B cell (primary cell): ENCODE measurements at regions not wholly inside any gene's neighbourhood (a gene's known extent, or its start where the extent isn't known, plus 50 kb on each side); places are given as distances from the start of the nearest gene placed in this dataset.

Experiments
- ATAC-seq: fragments of 200-7000 bp; cut with Tn5 transposase; one replicate; pipeline ENCODE4 v1.10.0; 2021; ENCODE audit warnings: low read depth, mild to moderate bottlenecking, moderate number of reproducible peaks, moderate library complexity
- CTCF ChIA-PET: fragments of 350-600 bp; sonication (Branson Sonifier 250); formaldehyde crosslinking; loops from one replicate; lab custom pipeline; 2021; ENCODE audit warnings: antibody characterized with exemption, inconsistent platforms; lab: Charles Lee
- POLR2A ChIA-PET: fragments of 350-600 bp; sonication (Branson Sonifier 250); formaldehyde crosslinking; loops from one replicate; lab custom pipeline; 2021; ENCODE audit warnings: antibody characterized with exemption; lab: Charles Lee
- DNase-seq: peaks from one replicate; pipeline ENCODE4 v3.0.0; 2013
- H2AFZ ChIP-seq: 2 replicates; pipeline ENCODE4 v1.6.1; 2012; ENCODE audit warnings: mild to moderate bottlenecking, low read depth, low read length; ENCODE audit not compliant: insufficient read depth, poor library complexity, severe bottlenecking
- H3K27ac ChIP-seq, 2 donors: 1 replicate in 1 of 2; 2 replicates in 1 of 2; pipeline ENCODE4 v1.5.1; 2012 to 2013; ENCODE audit warnings: low read length in 2 of 2, mild to moderate bottlenecking in 2 of 2, moderate library complexity in 1 of 2
- H3K27me3 ChIP-seq, 4 experiments: fragments of 200-600 bp in 1 of 4; sonication (generic) in 1 of 4; replicated peaks in 1 of 4; 1 replicate in 2 of 4; 2 replicates in 2 of 4; pipeline versions ENCODE4 v1.6.1 to v1.7.0; 2013 to 2016; ENCODE audit warnings: low read length in 3 of 4, mild to moderate bottlenecking in 2 of 4, mixed read lengths in 1 of 4, moderate library complexity in 1 of 4; ENCODE audit not compliant: insufficient read depth in 4 of 4, control insufficient read depth in 3 of 4; ENCODE audit errors: control extremely low read depth in 1 of 4
- H3K36me3 ChIP-seq, 2 experiments: replicated peaks in 1 of 2; 1 replicate in 1 of 2; 2 replicates in 1 of 2; pipeline versions ENCODE4 v1.6.1 to v1.7.1; 2013; ENCODE audit warnings: low read length in 1 of 2; ENCODE audit not compliant: insufficient read depth in 2 of 2, control insufficient read depth in 1 of 2; ENCODE audit errors: control extremely low read depth in 1 of 2, extremely low read depth in 1 of 2
- H3K4me1 ChIP-seq, 2 donors: fragments of 200-600 bp in 1 of 2; sonication (generic) in 1 of 2; 1 replicate in 1 of 2; 2 replicates in 1 of 2; pipeline versions ENCODE4 v1.5.1 to v1.6.1; 2013 to 2017; ENCODE audit warnings: low read length in 2 of 2; ENCODE audit not compliant: control insufficient read depth in 2 of 2, insufficient read depth in 2 of 2
- H3K4me2 ChIP-seq: replicated peaks from 2 replicates; pipeline ENCODE3; 2012; ENCODE audit warnings: mild to moderate bottlenecking, low read depth, low read length; ENCODE audit not compliant: poor library complexity, severe bottlenecking
- H3K4me3 ChIP-seq, 5 experiments: fragments of 200-600 bp in 1 of 5; sonication (generic) in 1 of 5; 1 replicate in 3 of 5; 2 replicates in 2 of 5; pipeline versions ENCODE4 v1.5.1 to v1.7.0; 2011 to 2016; ENCODE audit warnings: low read length in 4 of 5, mild to moderate bottlenecking in 4 of 5, low read depth in 2 of 5, control low read depth in 1 of 5, moderate library complexity in 1 of 5; ENCODE audit not compliant: insufficient read depth in 1 of 5; ENCODE audit errors: control extremely low read depth in 1 of 5, extremely low read depth in 1 of 5
- H3K79me2 ChIP-seq: fragments of 200-600 bp; sonication (generic); one replicate; pipeline ENCODE4 v1.6.0; 2016; ENCODE audit warnings: low read length; ENCODE audit not compliant: control insufficient read depth, insufficient read depth
- H3K9ac ChIP-seq: fragments of 200-600 bp; sonication (generic); 2 replicates; pipeline ENCODE4 v1.6.1; 2017; ENCODE audit warnings: mild to moderate bottlenecking, low read length, moderate library complexity
- H3K9me3 ChIP-seq, 3 donors: one replicate each; pipeline versions ENCODE4 v1.6.1 to v1.7.1; 2013; ENCODE audit warnings: low read length in 2 of 3; ENCODE audit not compliant: control insufficient read depth in 2 of 3, insufficient read depth in 1 of 3; ENCODE audit errors: control extremely low read depth in 1 of 3
- H4K20me1 ChIP-seq: 2 replicates; pipeline ENCODE4 v1.6.0; 2012; ENCODE audit warnings: mild to moderate bottlenecking, low read length; ENCODE audit not compliant: insufficient read depth, control insufficient read depth, poor library complexity, severe bottlenecking
- H3K27ac Mint-ChIP-seq: one replicate; pipeline ENCODE4 v1.8.0; 2021; ENCODE audit warnings: mixed read lengths
- H3K27me3 Mint-ChIP-seq: one replicate; pipeline ENCODE4 v1.8.0; 2021; ENCODE audit warnings: mixed read lengths
- H3K4me1 Mint-ChIP-seq: one replicate; pipeline ENCODE4 v1.8.0; 2021; ENCODE audit warnings: mixed read lengths
- H3K4me3 Mint-ChIP-seq: one replicate; pipeline ENCODE4 v1.8.0; 2021; ENCODE audit warnings: mixed read lengths
- H3K9me3 Mint-ChIP-seq: one replicate; pipeline ENCODE4 v1.8.0; 2022; ENCODE audit warnings: mixed read lengths; ENCODE audit not compliant: insufficient read depth
- EZH2 ChIP-seq: IDR thresholded peaks from 2 replicates; pipeline ENCODE4 v1.6.1; 2012; ENCODE audit warnings: borderline replicate concordance, low read depth, mild to moderate bottlenecking, moderate library complexity, low read length; ENCODE audit not compliant: insufficient read depth, poor library complexity, severe bottlenecking
- WGBS: methylation state at CpG from one replicate; pipeline ENCODE4 v1.1.5; 2013; ENCODE audit warnings: missing lambda C conversion rate; ENCODE audit not compliant: insufficient coverage; 5-methylcytosine and 5-hydroxymethylcytosine counted together
- intact Hi-C: fragments of 100-400 bp; cut with micrococcal nuclease; formaldehyde crosslinking; loops from one replicate; pipeline ENCODE4 v1.10.0; 2022
- TF ChIP-seq, protein P1 (sequence below): fragments of 200-600 bp; IDR thresholded peaks from one replicate; pipeline ENCODE4 v1.8.0; 2022; ENCODE audit warnings: antibody characterized with exemption, mild to moderate bottlenecking

DNA sequence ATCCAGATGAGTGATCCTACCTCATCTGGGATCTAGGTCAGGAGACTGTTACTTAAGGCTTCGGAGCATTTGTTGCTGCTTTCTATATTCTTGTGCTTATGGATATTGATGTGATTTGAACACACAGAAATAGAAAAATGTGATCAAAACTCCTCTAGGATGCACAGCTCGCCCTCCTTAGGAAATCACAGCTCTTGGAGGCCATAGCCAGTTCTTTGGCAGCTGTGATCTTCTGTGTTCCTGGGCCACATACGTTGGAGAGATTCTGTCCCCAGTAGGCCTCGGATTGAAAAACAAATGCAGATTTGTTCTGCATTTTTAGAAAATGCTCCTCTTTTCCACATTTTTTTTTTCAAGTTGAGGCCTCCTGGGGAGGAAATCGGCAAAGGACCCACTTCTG is 437.4 kb upstream of the THBS1 start:
- Histone ChIP-seq H2AFZ (no peak overlapping the region), H3K36me3 (no peaks in the 10 kb centered on the region), H3K79me2 (no peaks in the 10 kb centered on the region), H3K4me3 (no peak overlapping the region), H3K27me3 (no peaks in the 10 kb centered on the region), H3K27ac (no peak overlapping the region), H3K9ac (no peak overlapping the region), H3K4me1 (no peaks in the 10 kb centered on the region), H4K20me1 (no peaks in the 10 kb centered on the region), H3K4me2 (no peak overlapping the region), H3K9me3 (no peaks in the 10 kb centered on the region)
- ChIA-PET POLR2A (no interaction called here), CTCF (no interaction called here)
- Mint-ChIP-seq H3K4me3 (no peak overlapping the region), H3K27ac (no peak overlapping the region), H3K4me1 (no peaks in the 10 kb centered on the region), H3K27me3 (no peaks in the 10 kb centered on the region), H3K9me3 (no peaks in the 10 kb centered on the region)
- no peak for ATAC-seq
- intact Hi-C loops = no loop called here
- TF ChIP-seq, protein P1, sequence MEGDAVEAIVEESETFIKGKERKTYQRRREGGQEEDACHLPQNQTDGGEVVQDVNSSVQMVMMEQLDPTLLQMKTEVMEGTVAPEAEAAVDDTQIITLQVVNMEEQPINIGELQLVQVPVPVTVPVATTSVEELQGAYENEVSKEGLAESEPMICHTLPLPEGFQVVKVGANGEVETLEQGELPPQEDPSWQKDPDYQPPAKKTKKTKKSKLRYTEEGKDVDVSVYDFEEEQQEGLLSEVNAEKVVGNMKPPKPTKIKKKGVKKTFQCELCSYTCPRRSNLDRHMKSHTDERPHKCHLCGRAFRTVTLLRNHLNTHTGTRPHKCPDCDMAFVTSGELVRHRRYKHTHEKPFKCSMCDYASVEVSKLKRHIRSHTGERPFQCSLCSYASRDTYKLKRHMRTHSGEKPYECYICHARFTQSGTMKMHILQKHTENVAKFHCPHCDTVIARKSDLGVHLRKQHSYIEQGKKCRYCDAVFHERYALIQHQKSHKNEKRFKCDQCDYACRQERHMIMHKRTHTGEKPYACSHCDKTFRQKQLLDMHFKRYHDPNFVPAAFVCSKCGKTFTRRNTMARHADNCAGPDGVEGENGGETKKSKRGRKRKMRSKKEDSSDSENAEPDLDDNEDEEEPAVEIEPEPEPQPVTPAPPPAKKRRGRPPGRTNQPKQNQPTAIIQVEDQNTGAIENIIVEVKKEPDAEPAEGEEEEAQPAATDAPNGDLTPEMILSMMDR = no peak
- TF ChIP-seq EZH2 = no peak
- DNase-seq = no peak
- 90% methylated on average over 3 of the region's 5 CpGs for WGBS

DNA sequence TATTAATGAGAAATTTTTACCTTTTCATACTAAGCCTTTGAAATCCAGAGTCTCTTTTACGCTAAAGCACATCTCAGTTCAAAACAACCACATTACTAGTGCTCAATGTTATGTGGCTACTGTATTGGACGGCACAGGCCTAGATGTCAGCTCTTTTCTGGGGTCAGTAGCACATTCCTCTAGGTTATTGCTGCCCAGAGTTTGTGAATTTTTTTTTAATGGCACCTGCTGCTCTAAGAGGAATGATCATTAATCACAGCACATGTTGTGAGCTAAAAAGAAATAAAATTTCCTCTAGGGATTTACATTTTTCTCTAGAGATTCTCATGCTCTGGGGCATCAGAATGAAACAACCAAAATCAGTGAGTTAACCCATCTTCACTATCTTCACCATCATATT is 436.8 kb upstream of the THBS1 start:
- Histone ChIP-seq H3K9me3 (no peaks in the 10 kb centered on the region), H3K4me3 (no peak overlapping the region), H3K4me1 (no peaks in the 10 kb centered on the region), H3K9ac (no peak overlapping the region), H4K20me1 (no peaks in the 10 kb centered on the region), H3K79me2 (no peaks in the 10 kb centered on the region), H3K27me3 (no peaks in the 10 kb centered on the region), H3K36me3 (no peaks in the 10 kb centered on the region), H3K27ac (no peak overlapping the region), H3K4me2 (no peak overlapping the region), H2AFZ (no peak overlapping the region)
- intact Hi-C loops = no loop called here
- WGBS = 100% methylated on average over 1 of the region's 2 CpGs
- Mint-ChIP-seq H3K27ac (no peak overlapping the region), H3K27me3 (no peaks in the 10 kb centered on the region), H3K4me1 (no peaks in the 10 kb centered on the region), H3K9me3 (no peaks in the 10 kb centered on the region), H3K4me3 (no peak overlapping the region)
- ATAC-seq (no peak), DNase-seq (no peak)
- TF ChIP-seq EZH2 = no peak
- TF ChIP-seq, protein P1 = no peak
- CTCF ChIA-PET = no interaction called here
- POLR2A ChIA-PET = no interaction called here
